HG03025 (cell line): ENCODE measurements at regions not wholly inside any gene's neighbourhood (a gene's known extent, or its start where the extent isn't known, plus 50 kb on each side); places are given as distances from the start of the nearest gene placed in this dataset.
"Not testable (repeated sequence)": the region's sequence is repeated elsewhere in the genome, so short reads cannot be mapped to it uniquely, and the experiment has no call there.

Experiments used
- ATAC-seq: cut with Tn5 transposase; IDR thresholded peaks from one replicate; pipeline ENCODE4 v1.9.1; 2021; ENCODE audit warnings: mild to moderate bottlenecking, moderate library complexity; ENCODE audit not compliant: unreplicated experiment, low FRiP score

DNA sequence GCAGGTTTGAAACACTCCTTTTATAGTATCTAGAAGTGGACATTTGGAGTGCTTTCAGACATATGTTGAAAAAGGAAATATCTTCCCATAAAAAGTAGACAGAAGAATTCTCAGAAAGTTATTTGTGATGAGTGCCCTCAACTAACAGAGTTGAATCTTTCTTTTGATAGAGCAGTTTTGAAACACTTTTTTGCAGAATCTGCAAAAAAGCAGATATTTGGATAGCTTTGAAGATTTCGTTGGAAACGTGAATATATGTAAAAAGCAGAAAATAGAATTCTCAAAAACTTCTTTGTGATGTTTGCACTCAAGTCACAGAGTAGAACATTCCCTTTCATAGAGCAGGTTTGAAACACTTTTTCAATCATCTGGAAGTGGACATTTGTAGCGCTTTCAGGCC, 676.4 kb upstream of the ZNF337 start:
- ATAC-seq: not testable (repeated sequence)

- ATAC-seq: no peak
These were observed 657.9 kb upstream of the ZNF337 start for GRCh38 chr20:26354511-26354910.

GRCh38 chr20:26347396-26347795, 650.7 kb upstream of the ZNF337 start:
- no peak for ATAC-seq

GRCh38 chr20:26340460-26341065, 643.9 kb upstream of the ZNF337 start:
- not testable (repeated sequence) for ATAC-seq

DNA sequence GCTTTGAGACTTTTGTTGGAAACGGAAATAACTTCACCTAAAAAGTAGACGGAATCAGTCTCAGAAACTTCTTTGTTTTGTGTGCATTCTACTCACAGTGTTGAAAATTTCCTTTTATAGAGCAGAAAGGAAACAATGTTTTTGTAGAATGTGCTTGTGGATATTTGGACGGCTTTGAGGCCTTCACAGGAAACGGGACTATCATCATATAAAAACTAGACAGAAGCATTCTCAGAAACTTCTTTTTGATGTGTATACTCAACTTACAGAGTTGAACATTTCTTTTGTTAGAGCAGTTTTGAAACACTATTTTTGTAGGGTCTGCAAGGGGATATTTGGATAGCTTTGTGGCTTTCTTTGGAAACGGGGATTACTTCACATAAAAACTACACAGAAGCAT, 627.5 kb upstream of the ZNF337 start:
- no peak for ATAC-seq

GRCh38 chr20:26315054-26315453, 618.4 kb upstream of the ZNF337 start:
- no peak for ATAC-seq

DNA sequence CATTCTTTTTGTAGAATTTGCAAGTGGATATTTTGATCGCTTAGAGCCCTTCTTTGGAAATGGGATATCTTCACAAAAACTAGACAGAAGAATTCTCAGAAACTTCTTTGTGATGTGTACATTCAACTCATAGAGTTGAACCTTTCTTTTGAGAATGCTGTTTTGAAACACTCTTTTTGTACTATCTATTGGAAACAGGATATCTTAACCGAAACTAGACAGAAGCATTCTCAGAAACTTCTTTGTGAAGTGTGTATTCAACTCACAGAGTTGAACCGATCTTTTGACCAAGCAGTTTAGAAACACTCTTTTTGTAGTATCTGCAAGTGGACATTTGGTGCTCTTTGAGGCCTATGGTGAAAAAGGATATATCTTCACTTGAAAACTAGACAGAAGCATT, 613.1 kb upstream of the ZNF337 start:
- ATAC-seq: not testable (repeated sequence)

DNA sequence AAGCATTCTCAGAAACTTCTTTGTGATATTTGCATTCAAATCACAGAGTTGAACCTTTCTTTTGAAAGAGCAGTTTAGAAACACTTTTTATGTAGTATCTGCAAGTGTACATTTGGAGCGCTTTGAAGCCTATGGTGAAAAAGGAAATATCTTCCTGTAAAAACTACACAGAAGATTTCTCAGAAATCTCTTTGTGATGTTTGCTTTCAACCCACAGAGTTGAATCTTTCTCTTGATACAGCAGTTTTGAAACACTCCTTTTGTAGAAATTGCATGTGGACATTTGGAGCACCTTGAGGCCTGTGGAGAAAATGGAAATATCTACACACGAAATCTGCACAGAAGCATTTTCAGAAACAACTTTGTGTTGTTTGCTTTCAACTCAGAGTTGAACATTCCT, 612.3 kb upstream of the ZNF337 start:
- ATAC-seq: no peak

DNA sequence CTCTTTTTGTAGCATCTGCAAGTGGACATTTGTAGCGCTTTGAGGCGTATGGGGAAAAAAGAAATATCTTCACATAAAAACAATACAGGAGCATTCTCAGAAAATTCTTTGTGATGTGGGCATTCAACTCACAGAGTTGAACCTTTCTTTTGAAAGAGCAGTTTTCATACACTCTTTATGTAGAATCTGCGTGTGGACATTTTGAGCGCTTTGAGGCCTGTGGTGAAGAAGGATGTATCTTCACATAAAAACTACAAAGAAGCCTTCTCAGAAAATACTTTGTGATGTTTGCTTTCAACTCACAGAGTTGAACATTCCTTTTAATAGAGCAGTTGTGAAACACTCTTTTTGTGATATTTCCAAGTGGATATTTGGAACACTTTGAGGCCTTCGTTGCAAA, 598.4 kb upstream of the ZNF337 start:
- no peak for ATAC-seq

DNA sequence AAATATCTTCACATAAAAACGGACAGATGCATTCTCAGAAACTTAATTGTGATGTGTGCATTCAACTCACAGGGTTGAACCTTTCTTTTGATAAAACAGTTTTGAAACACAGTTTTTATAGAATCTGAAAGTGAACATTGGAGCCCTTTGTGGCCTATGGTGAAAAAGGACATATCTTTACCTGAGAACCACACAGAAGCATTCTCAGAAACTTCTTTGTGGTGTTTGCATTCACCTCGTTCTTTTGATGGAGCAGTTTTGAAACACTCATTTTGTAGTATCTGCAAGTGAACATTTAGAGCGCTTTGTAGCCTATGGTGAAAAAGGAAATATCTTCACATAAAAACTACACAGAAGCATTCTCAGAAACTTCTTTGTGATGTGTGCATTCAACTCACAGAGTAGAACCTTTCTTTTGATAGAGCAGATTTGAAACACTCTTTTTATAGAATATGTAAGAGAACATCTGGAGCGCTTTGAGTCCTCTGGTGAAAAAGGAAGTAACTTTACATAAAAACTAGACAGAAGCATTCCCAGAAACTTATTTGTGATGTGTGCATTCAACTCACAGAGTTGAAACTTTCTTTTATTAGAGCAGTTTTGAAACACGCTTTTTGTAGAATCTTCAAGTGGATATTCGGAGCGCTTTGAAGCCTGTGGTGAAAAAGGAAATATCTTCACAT, 591.9 kb upstream of the ZNF337 start:
- ATAC-seq: not testable (repeated sequence)

- no peak for ATAC-seq
These were observed 582.6 kb upstream of the ZNF337 start for GRCh38 chr20:26279238-26279637.

DNA sequence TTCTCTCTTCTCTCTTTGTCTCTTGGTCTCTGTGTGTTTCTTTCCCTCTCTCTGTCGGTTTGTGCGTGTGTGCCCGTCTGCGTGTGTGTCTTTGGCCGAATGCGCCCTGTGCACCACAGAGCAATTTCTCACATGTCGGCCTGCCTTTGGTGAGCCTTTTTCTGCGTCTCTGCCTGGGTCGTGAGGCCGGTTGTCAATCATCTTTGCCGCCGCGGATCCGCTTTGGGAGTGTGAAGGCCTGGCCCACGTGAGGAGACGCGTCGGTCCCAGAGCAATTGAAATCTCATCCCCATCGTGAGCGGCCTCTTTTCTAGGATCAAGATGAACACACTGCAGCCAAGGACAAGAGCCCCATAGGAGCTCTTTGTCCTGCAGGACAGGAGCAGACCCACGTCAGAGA, 580.7 kb upstream of the ZNF337 start:
- no peak for ATAC-seq

- no peak for ATAC-seq
These were observed 580.0 kb upstream of the ZNF337 start for GRCh38 chr20:26276554-26277210.

- ATAC-seq: not testable (repeated sequence)
These were observed 572.1 kb upstream of the ZNF337 start for GRCh38 chr20:26268762-26269161.

- ATAC-seq: not testable (repeated sequence)
These were observed 564.3 kb upstream of the ZNF337 start for GRCh38 chr20:26260925-26261324.

GRCh38 chr20:26252311-26252975, 555.8 kb upstream of the ZNF337 start:
- ATAC-seq: not testable (repeated sequence)

GRCh38 chr20:26251376-26251775, 554.7 kb upstream of the ZNF337 start:
- not testable (repeated sequence) for ATAC-seq

DNA sequence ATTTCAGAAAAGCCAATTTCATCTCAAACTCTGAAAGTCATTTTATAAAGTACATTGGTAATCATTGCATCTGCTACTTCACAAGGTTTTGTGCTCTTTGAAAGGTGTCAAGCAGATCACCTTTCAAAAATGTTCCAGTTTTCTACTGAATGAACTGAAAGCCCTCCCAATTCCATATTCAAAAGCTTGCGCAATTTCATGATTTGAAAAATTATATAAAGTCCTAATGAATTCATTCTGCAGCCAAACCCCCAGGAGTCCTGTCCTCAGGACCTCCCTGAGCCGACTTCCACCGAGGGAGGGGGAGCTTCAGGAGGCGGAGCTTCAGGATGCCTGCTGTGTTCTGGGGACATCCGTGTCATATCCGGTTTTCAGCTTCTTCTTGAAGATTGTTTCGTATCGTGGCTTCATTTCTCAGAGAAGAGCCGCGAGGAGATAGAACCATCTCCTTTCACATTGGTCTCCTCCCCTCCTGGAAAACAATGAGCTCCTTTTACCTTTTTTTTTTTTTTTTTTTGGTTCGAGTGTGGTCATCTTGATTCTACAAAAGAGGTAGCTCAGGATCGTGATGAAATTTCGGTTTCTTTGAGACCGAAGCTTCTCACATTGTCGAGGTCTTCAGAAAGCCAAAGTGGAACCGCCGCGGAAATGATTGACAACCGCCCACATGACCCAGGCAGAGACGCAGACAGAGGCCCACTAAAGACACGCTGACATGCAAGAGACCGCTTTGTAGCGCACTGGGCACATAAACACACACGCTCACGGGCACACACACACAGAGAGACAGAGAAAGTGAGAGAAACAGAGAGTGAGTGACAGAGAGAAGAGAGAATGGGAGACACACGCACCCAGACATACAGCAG, 553.8 kb upstream of the ZNF337 start:
- not testable (repeated sequence) for ATAC-seq

GRCh38 chr20:26243731-26244130, 547.1 kb upstream of the ZNF337 start:
- no peak for ATAC-seq

- not testable (repeated sequence) for ATAC-seq
These were observed 524.0 kb upstream of the ZNF337 start for GRCh38 chr20:26220609-26221008.
